ENCODE measurements at regions not wholly inside any gene's neighbourhood (a gene's known extent, or its start where the extent isn't known, plus 50 kb on each side); places are given as distances from the start of the nearest gene placed in this dataset.
"Not testable (repeated sequence)": the region's sequence is repeated elsewhere in the genome, so short reads cannot be mapped to it uniquely, and the experiment has no call there.

DNA sequence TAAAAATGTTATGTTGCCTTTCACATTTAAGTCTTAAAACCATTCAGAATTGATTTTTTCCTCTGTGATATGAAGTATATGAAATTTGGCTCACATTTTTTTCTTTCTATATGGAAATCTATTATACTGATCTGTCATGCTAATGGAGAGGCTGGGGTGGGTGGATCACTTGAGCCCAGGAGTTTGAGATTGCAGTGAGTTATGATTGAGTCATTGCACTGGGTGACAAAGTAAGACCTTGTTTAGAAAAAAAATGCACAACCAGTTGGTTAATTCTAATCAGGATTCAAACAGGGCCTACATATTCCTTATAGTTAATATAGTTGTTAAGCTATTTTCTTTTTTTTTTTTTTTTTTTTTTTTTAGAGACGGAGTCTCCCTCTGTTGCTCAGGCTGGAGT, 230.5 kb downstream of the MFSD1 start:
- TF ChIP-seq, protein P1, sequence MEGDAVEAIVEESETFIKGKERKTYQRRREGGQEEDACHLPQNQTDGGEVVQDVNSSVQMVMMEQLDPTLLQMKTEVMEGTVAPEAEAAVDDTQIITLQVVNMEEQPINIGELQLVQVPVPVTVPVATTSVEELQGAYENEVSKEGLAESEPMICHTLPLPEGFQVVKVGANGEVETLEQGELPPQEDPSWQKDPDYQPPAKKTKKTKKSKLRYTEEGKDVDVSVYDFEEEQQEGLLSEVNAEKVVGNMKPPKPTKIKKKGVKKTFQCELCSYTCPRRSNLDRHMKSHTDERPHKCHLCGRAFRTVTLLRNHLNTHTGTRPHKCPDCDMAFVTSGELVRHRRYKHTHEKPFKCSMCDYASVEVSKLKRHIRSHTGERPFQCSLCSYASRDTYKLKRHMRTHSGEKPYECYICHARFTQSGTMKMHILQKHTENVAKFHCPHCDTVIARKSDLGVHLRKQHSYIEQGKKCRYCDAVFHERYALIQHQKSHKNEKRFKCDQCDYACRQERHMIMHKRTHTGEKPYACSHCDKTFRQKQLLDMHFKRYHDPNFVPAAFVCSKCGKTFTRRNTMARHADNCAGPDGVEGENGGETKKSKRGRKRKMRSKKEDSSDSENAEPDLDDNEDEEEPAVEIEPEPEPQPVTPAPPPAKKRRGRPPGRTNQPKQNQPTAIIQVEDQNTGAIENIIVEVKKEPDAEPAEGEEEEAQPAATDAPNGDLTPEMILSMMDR (IDR thresholded peaks at IDR 0.05; ENCODE audit: low read depth, low read length): no peak
- H3K4me3 ChIP-seq (ENCODE audit: low read depth, low read length): no peak overlapping the region

DNA sequence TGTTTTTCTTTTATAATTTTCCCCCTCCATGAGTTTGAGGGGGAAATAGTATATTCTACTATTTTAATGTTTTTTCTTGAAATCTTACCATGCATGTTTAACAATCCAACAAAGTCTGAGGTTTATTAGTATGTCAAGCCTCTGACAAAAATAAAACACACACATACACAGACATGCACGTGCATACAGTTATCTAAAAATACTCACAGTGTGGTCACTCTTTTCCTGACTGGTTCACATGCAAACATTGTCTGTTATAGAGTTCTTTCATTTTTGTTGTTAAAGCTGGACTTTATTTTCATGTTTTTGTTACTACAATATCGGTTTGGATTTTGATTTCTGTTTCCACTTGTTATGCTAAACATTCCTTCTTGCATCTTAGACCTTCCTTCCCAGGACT, 236.6 kb downstream of the MFSD1 start:
- H3K4me3 ChIP-seq (ENCODE audit: low read depth, low read length): no peak overlapping the region
- TF ChIP-seq, protein P1 (IDR thresholded peaks at IDR 0.05; ENCODE audit: low read depth, low read length): no peak

DNA sequence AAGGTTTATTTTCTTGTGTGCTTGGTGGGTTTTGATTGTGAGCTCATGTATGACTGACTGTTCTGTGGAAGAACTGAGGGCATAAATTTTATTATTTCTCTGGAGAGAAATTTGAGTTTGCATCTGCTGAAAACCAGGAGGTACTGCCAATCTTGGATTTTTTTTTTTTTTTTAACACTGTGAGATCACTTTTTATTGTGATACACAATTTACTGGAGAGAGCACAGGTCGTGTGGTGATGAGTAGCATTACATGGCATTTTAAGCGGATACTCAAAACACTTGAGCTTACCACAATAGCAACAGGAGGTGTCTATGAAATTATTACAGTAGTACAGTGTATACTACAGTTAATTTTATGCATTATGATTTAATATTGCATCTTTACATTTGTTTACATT, 237.4 kb downstream of the MFSD1 start:
- TF ChIP-seq, protein P1 (IDR thresholded peaks at IDR 0.05; ENCODE audit: low read depth, low read length): no peak
- H3K4me3 ChIP-seq (ENCODE audit: low read depth, low read length): no peak overlapping the region

DNA sequence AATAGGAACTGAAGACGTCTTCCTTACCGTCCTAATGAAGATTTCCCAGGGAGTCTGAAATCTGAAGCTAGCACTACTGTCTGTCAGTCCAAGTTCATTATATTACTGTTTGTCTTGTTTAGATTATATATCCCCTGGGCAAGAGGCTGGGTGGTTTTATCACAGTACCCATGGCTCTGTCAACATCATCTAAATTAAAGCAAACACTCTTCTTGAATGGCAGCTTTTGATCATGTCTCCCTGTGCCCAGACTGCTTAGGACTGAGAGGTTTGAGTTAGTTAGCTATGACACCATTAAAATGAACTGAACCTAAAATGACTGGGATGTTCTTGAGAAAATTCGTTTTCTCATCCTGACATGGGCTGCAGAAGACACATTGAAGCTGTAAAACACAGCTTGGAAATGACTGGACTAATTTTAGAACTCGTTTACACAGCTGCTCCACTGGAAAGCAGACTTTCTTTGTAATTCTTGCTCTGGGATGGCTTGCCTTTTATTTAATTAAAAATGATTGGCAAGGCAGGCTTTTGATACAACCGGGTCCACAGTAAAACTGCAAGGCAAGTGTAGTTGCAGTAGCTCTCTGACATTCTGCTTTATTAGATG, 243.5 kb downstream of the MFSD1 start:
- TF ChIP-seq, protein P1 (IDR thresholded peaks at IDR 0.05; ENCODE audit: low read depth, low read length): no peak
- H3K4me3 ChIP-seq (ENCODE audit: low read depth, low read length): no peak overlapping the region

DNA sequence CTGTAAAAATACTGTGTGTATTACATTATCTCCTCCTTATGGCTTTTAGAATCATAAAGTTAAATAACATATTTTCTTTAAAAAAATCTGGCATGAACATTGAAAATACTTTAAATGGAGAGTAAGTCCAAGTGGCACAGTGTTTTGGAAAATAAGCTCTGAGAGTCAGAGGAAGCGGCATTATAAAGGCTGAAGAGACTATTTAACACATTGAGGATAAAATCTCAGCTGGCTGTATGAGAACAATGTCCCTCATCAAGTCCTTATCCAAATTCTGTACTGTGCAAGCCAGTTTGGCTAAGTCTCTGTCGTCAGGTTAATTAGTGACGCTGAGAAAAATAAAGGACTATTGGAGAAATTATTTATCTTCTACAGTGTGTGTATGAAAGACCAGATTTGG, 245.5 kb downstream of the MFSD1 start:
- H3K4me3 ChIP-seq (ENCODE audit: low read depth, low read length): no peak overlapping the region
- TF ChIP-seq, protein P1 (IDR thresholded peaks at IDR 0.05; ENCODE audit: low read depth, low read length): no peak

DNA sequence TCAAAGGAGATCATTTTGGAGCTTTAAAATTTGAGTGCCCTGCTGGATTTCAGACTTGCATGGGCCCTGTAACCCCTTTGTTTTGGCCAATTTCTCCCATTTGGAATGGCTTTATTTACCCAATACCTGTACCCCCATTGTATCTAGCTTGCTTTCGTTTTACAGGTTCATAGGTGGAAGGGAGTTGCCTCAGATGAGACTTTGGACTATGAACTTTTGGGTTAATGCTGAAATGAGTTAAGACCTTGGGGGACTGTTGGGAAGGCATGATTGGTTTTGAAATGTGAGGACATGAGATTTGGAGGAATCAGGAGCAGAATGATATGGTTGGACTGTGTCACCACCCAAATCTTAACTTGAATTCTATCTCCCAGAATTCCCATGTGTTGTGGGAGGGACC, 250.6 kb downstream of the MFSD1 start:
- H3K4me3 ChIP-seq (ENCODE audit: low read depth, low read length): not testable (repeated sequence)

DNA sequence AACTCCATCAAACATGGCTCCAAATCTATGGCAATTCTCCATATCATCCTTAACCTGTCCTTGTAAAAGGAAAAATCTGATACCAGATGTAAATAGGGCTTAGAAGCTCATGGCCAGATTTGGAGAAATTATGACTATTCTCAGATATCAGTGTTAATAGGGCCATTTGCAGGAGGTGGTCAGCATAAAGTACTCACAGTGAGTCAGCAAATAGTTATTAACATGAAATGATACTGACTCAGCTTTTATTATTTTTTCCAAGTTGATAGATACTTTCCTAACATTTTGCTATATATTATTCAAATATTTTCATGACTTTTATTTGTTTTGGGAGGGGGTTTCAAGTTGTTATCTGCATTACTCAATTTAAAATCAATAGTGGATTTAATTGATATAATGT, 255.8 kb downstream of the MFSD1 start:
- H3K4me3 ChIP-seq (ENCODE audit: low read depth, low read length): no peak overlapping the region
- TF ChIP-seq, protein P1 (IDR thresholded peaks at IDR 0.05; ENCODE audit: low read depth, low read length): no peak

DNA sequence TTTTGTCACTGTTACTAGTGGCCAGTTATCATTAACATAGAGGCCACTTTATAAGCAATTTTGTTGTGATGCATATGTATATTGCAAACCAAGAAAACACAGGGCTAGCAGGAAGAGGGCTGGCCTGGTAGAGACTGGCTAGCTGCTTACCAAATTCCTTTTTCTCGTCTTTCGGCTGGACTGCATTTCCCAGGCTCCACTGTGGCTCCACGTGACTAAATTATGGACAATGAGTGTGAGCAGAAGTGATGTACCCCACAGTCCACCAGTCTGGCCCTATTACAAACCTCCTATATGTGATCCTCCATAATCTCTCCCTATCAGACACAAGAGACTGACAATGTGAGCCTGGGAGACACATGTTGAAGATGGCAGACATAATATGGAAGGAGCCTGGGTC, 257.0 kb downstream of the MFSD1 start:
- no peak overlapping the region for H3K4me3 ChIP-seq (ENCODE audit: low read depth, low read length)
- TF ChIP-seq, protein P1 (IDR thresholded peaks at IDR 0.05; ENCODE audit: low read depth, low read length): no peak

Data from WI38 (cell line).